Left lung (tissue), 4 donors: ENCODE measurements at regions not wholly inside any gene's neighbourhood (a gene's known extent, or its start where the extent isn't known, plus 50 kb on each side); places are given as distances from the start of the nearest gene placed in this dataset.

Experiments
- ATAC-seq: fragments of 200-7000 bp; cut with Tn5 transposase; one replicate; pipeline ENCODE4 v1.9.1; 2020; ENCODE audit warnings: moderate library complexity
- DNase-seq, 4 donors: peaks; one replicate each; pipeline ENCODE4 v3.0.0-alpha.2; 2013 to 2020
- H3K27ac ChIP-seq, 2 donors: fragments of 200-600 bp; sonication (generic) in 1 of 2; one replicate each; pipeline versions ENCODE4 v1.5.0 to v1.8.0; 2020 to 2021
- H3K27me3 ChIP-seq, 2 donors: fragments of 200-600 bp; sonication (generic) in 1 of 2; one replicate each; pipeline versions ENCODE4 v1.5.0 to v1.8.0; 2020 to 2021
- H3K36me3 ChIP-seq, 2 donors: fragments of 200-600 bp; sonication (generic) in 1 of 2; one replicate each; pipeline versions ENCODE4 v1.5.0 to v1.8.0; 2020 to 2021
- H3K4me1 ChIP-seq, 2 donors: fragments of 200-600 bp; one replicate each; pipeline ENCODE4 v1.8.0; 2021
- H3K4me3 ChIP-seq, 2 donors: fragments of 200-600 bp; sonication (generic) in 1 of 2; one replicate each; pipeline versions ENCODE4 v1.5.0 to v1.8.0; 2020 to 2021; ENCODE audit warnings: mild to moderate bottlenecking in 1 of 2
- H3K9me3 ChIP-seq, 2 donors: fragments of 200-600 bp; sonication (generic) in 1 of 2; one replicate each; pipeline versions ENCODE4 v1.5.0 to v1.8.0; 2020 to 2021
- CTCF ChIP-seq, 2 donors: fragments of 200-600 bp; sonication (generic) in 1 of 2; IDR thresholded peaks; one replicate each; pipeline versions ENCODE4 v1.5.0 to v1.8.0; 2021; ENCODE audit warnings: antibody characterized with exemption in 2 of 2
- intact Hi-C, 2 donors: fragments of 100-400 bp; cut with DNase I; formaldehyde crosslinking; loops; one replicate each; pipeline versions ENCODE4 v1.11.2 to v1.14.2; 2022
- donor health status: DM: no; HTN: yes; CAD: no.
- donor health status: DM: no; HTN: no; CAD: no.

- no peak overlapping the region for H3K27ac ChIP-seq
- no peak for TF ChIP-seq CTCF (IDR thresholded peaks at IDR 0.05)
- DNase-seq (no peak), ATAC-seq (no peak)
- no peaks in the 10 kb centered on the region for H3K36me3 ChIP-seq
- H3K27me3 ChIP-seq, result no peaks in the 10 kb centered on the region
- no peak overlapping the region for H3K4me3 ChIP-seq
- intact Hi-C loops, result no loop called here
- peaks cover 0 to 4% of the 10 kb centered on the region in 2 donors for H3K9me3 ChIP-seq
- no peaks in the 10 kb centered on the region for H3K4me1 ChIP-seq
These were observed 277.5 kb upstream of the MAN1A1 start for GRCh38 chr6:119626884-119627619.

- Histone ChIP-seq H3K27me3 (no peaks in the 10 kb centered on the region), H3K4me1 (no peaks in the 10 kb centered on the region), H3K4me3 (no peak overlapping the region), H3K9me3 (no peaks in the 10 kb centered on the region), H3K27ac (no peak overlapping the region), H3K36me3 (no peaks in the 10 kb centered on the region)
- ATAC-seq, result peak; percentile 82
- DNase-seq, result no peak
- TF ChIP-seq CTCF (IDR thresholded peaks at IDR 0.05), result no peak
- intact Hi-C loops, result no loop called here
These were observed 271.4 kb upstream of the MAN1A1 start for GRCh38 chr6:119620846-119621555.

GRCh38 chr6:119614138-119614537 is 264.6 kb upstream of the MAN1A1 start:
- Histone ChIP-seq H3K27ac (no peak overlapping the region), H3K4me1 (no peaks in the 10 kb centered on the region), H3K4me3 (no peak overlapping the region), H3K27me3 (no peaks in the 10 kb centered on the region), H3K36me3 (no peaks in the 10 kb centered on the region), H3K9me3 (no peaks in the 10 kb centered on the region)
- no peak for DNase-seq
- ATAC-seq, result no peak
- intact Hi-C loops, result no loop called here
- TF ChIP-seq CTCF (IDR thresholded peaks at IDR 0.05), result no peak

- ATAC-seq, result no peak
- Histone ChIP-seq H3K4me1 (no peaks in the 10 kb centered on the region), H3K9me3 (no peaks in the 10 kb centered on the region), H3K36me3 (no peaks in the 10 kb centered on the region), H3K27ac (no peak overlapping the region), H3K27me3 (no peaks in the 10 kb centered on the region), H3K4me3 (no peak overlapping the region)
- DNase-seq, result no peak
- intact Hi-C loops, result no loop called here
- TF ChIP-seq CTCF (IDR thresholded peaks at IDR 0.05), result no peak
These were observed 263.4 kb upstream of the MAN1A1 start for GRCh38 chr6:119612911-119613381.

GRCh38 chr6:119612176-119612891 is 262.8 kb upstream of the MAN1A1 start:
- ATAC-seq, result no peak
- no peaks in the 10 kb centered on the region for H3K9me3 ChIP-seq
- no peak for DNase-seq
- no peaks in the 10 kb centered on the region for H3K27me3 ChIP-seq
- H3K4me1 ChIP-seq, result no peaks in the 10 kb centered on the region
- no peaks in the 10 kb centered on the region for H3K36me3 ChIP-seq
- H3K27ac ChIP-seq, result no peak overlapping the region
- H3K4me3 ChIP-seq, result no peak overlapping the region
- intact Hi-C loops, result no loop called here
- TF ChIP-seq CTCF (IDR thresholded peaks at IDR 0.05), result no peak
